ENCODE measurements at regions not wholly inside any gene's neighbourhood (a gene's known extent, or its start where the extent isn't known, plus 50 kb on each side); places are given as distances from the start of the nearest gene placed in this dataset.
"Not testable (repeated sequence)": the region's sequence is repeated elsewhere in the genome, so short reads cannot be mapped to it uniquely, and the experiment has no call there.

GRCh38 chr9:87781331-87781730, 55.4 kb downstream of the CTSL start:
- TF ChIP-seq CTCF (IDR thresholded peaks at IDR 0.05; ENCODE audit: extremely low read depth, insufficient read depth, missing control alignments), result no peak
- DNase-seq (ENCODE audit: low spot score), result no peak
- in situ Hi-C loops (cut with MboI; ENCODE audit: low pct_unique_long_range_greater_than_20kb, low sequenced_read_pairs, unreplicated experiment), result no loop called here

DNA sequence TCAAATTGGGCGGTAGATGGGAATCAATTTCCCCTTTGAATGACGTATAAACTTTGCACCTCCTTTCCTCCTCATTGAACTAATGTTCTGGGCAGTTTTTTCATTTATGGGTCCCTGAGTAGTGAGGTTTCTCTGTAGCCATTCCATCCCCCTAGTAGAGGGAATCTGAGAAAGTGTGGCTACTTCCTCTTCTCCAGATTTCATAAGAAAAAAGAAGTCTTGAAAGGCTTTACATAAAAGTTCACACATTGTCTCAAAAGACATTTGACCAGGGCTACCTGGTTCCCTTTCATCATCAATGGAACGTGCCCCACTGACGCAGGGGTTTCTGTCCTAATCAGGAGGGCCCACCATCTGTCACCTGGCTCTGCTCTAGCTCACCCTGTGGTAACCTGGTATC, 57.3 kb downstream of the CTSL start:
- in situ Hi-C loops (cut with MboI; ENCODE audit: low pct_unique_long_range_greater_than_20kb, low sequenced_read_pairs, unreplicated experiment), result no loop called here
- no peak for DNase-seq (ENCODE audit: low spot score)
- no peak for TF ChIP-seq CTCF (IDR thresholded peaks at IDR 0.05; ENCODE audit: extremely low read depth, insufficient read depth, missing control alignments)

DNA sequence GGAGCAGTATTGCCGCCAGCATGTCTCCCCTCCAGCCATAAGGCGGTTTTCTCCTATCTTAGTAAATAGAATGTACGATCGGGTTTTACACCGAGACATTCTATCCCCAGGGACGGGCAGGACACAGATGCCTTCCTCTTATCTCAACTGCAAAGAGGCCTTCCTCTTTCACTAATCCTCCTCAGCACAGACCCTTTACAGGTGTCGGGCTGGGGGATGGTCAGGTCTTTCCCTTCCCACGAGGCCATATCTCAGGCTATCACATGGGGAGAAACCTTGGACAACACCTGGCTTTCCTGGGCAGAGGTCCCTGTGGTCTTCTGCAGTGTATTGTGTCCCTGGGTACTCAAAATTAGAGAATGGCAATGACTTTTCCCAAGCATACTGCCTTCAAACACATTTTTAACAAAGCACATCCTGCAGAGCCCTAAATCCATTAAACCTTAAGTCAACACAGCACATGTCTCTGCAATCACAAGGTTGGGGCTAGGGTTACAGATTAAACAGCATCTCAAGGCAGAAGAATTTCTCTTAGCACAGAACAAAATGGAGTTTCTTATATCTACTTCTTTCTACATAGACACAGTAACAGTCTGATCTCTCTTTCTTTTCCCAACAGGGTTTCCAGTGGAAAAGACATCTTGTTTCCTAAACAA, 59.5 kb downstream of the CTSL start:
- in situ Hi-C loops (cut with MboI; ENCODE audit: low pct_unique_long_range_greater_than_20kb, low sequenced_read_pairs, unreplicated experiment); DNase-seq (ENCODE audit: low spot score): not testable (repeated sequence)

GRCh38 chr9:87786423-87786822, 60.5 kb downstream of the CTSL start:
- in situ Hi-C loops (cut with MboI; ENCODE audit: low pct_unique_long_range_greater_than_20kb, low sequenced_read_pairs, unreplicated experiment), result no loop called here
- no peak for TF ChIP-seq CTCF (IDR thresholded peaks at IDR 0.05; ENCODE audit: extremely low read depth, insufficient read depth, missing control alignments)
- no peak for DNase-seq (ENCODE audit: low spot score)

DNA sequence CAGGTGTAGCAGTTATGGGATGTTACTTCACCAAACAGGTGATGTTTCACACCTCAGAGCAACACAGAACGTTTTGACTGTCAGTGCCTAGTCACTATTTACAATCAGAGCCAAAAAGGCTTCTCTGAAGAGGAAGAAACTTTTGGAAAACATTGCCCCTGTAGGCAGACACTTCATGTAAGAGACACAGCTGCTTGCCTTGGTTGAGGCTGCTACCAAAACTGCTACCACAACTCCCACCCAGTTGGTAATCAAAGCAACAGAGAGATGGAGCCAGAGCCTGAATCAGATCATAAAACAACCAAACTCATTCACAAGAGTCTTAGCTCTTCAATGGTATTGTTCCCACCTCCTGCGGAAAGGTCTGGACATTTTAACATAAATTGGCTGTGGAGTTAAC, 61.0 kb downstream of the CTSL start:
- in situ Hi-C loops (cut with MboI; ENCODE audit: low pct_unique_long_range_greater_than_20kb, low sequenced_read_pairs, unreplicated experiment), result no loop called here
- TF ChIP-seq CTCF (IDR thresholded peaks at IDR 0.05; ENCODE audit: extremely low read depth, insufficient read depth, missing control alignments), result no peak
- no peak for DNase-seq (ENCODE audit: low spot score)

DNA sequence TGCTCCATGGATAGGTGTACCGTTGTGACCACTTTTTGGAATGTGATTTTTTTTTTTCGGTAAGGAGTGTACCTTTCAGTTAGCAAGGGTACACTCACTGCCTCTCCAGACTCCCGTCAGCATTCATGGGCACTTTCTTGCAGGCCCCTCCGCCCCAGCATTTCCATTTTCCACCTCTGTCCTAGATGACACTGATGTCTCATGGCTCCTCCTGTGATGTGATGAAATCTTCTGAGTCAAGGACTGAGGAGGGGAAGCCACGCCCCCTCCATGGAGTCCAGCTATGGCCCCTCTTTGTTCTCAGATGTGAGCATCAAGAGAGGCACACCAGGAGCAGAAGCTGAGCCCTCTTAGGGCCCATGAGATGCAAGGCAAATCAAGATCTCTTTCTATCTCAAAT, 61.8 kb downstream of the CTSL start:
- DNase-seq (ENCODE audit: low spot score), result no peak
- in situ Hi-C loops (cut with MboI; ENCODE audit: low pct_unique_long_range_greater_than_20kb, low sequenced_read_pairs, unreplicated experiment), result no loop called here
- no peak for TF ChIP-seq CTCF (IDR thresholded peaks at IDR 0.05; ENCODE audit: extremely low read depth, insufficient read depth, missing control alignments)

GRCh38 chr9:87792831-87793288, 66.9 kb downstream of the CTSL start:
- no peak for TF ChIP-seq CTCF (IDR thresholded peaks at IDR 0.05; ENCODE audit: extremely low read depth, insufficient read depth, missing control alignments)
- in situ Hi-C loops (cut with MboI; ENCODE audit: low pct_unique_long_range_greater_than_20kb, low sequenced_read_pairs, unreplicated experiment), result no loop called here
- peak; percentile 23 for DNase-seq (ENCODE audit: low spot score)

Data from GM13977 (cell line).